Erythroblast (primary cell): ENCODE measurements at regions not wholly inside any gene's neighbourhood (a gene's known extent, or its start where the extent isn't known, plus 50 kb on each side); places are given as distances from the start of the nearest gene placed in this dataset.

Experiments
- GATA1 ChIP-seq: IDR thresholded peaks from 2 replicates; pipeline ENCODE4 v1.6.1; 2011; ENCODE audit warnings: low read depth, mild to moderate bottlenecking, control low read depth, low read length, moderate library complexity
- POLR2A ChIP-seq: IDR thresholded peaks from 2 replicates; pipeline ENCODE4 v1.6.1; 2011; ENCODE audit warnings: mild to moderate bottlenecking, low read length

- TF ChIP-seq POLR2A, result no peak
- TF ChIP-seq GATA1, result no peak
These were observed 82.0 kb upstream of the ASIC2 start for GRCh38 chr17:33375103-33375502.
